NCI-H69 (cell line): ENCODE measurements at regions not wholly inside any gene's neighbourhood (a gene's known extent, or its start where the extent isn't known, plus 50 kb on each side); places are given as distances from the start of the nearest gene placed in this dataset.
"Not testable (repeated sequence)": the region's sequence is repeated elsewhere in the genome, so short reads cannot be mapped to it uniquely, and the experiment has no call there.

Source experiments
- DNase-seq: peaks from one replicate; lab custom pipeline; 2025; lab: John Stamatoyannopoulos, UW

- DNase-seq = no peak
These were observed 197.6 kb downstream of the LAT start for GRCh38 chr16:29182501-29182900.

- not testable (repeated sequence) for DNase-seq
These were observed 197.1 kb downstream of the LAT start for GRCh38 chr16:29181921-29182411.

DNA sequence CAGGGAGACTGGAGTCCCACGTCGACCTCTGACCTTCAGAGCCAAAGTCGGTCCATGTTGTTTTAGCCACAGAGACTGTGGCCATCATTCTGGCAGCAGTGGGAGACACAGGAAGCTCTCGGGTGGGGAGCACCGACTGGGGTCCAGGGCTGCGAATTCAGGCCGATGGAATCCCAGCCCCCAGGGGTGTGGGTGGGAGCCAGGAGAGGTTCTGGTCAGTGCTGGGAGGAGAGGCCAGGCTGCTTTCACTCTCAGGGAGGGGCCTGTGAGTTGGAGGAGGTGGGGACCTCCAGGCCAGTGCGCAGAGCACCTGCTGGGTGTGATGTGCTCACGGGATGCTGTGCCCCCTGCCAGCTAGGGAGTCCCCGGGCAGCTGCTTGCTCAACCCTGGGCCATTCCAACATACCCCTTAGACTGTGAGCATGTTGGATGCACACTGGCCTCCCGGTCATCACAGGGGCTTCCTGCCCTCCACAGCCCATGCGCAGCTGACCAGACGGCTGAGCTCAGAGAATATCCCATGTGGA is 196.5 kb downstream of the LAT start:
- DNase-seq = not testable (repeated sequence)

DNA sequence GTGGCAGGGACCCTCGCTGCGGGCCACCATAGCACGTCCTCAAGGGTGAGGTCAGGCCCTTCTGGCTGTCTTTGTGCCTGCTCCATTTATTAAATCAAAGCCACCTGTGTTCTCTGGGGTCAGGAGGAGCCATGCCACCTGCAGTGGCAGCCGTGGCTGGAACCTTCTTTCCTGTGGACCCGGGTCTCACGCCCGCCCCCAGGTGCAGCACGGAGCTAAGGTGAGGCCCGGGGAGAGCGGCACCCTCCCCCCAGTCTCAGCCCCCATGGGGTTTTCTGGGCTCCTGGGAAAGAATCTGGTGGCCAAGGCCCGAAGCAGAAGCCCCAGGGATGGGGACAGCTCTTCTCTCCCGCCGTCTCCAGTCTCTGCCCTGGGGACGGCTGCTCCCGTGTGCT is 195.4 kb downstream of the LAT start:
- DNase-seq = not testable (repeated sequence)

DNA sequence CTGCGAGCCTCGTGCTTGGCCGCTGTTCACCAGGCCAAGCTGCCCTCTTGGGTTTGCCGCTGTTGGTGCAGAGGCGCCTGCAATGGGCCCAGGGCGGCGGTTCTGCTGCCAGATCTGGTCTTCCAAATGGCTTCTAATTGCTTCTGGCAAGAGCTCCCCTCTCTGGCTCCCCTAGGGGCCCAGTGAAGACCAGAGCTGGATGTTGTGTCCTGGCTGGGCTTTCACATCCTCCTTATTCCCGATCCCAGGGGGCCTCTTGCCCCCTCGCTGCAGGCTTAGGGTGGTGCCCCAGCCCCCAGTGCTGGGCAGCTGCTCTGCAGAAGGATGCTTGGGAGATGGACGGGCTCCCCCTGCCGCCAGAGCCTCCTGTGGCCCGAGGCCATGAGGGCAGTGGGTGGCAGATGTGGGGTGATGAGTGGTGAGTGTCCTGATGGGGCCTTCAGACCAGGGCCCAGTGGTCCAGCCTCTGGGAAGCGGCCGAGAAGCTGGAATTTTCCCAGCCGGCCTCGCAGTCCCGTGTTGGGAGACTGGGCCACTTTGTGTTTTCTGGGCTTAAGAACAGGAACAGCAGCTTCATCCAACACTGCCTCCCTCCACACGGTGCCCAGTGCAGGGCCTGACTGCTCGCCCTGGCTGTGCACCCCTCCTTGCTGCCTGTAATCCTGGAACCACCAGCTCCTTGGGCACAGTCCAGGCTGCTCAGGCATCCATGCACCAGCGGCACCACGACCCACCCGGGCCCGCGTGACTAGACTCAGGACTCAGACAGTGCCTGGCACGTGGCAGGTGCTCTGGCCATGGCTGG is 194.8 kb downstream of the LAT start:
- DNase-seq = not testable (repeated sequence)

- DNase-seq = not testable (repeated sequence)
These were observed 193.3 kb downstream of the LAT start for GRCh38 chr16:29177888-29178726.

DNA sequence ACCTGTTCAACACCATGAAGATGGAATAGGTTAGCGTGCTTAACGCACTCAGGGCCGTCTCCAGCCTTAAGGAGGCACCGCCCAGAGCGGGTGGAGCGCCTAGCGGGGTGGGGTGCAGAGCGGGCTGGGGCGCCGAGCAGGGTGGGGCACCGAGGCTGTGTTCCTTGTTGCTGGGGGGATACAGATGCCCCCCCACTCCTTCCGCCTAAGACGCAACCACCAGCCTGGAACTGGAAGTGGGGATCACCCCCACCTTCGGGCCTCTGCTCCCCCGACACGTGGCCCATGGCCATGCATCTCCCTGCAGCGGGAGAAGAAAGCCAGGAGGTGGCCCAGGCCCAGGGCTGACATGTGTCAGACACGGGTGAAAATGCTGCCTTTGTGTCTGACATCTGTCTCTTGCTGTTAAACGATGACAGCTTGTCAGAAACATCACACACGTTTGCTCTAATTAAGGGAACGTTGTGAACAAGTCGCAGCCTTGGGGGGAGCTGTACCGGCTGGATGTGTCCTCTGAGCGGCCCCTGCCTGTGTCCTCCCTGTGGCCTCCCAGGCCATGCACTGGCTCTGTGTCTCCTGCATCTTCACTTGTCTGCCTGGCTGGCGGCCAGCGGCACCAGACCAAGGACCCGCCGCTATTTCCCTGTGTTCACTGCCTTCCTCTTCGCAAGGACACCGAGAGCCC is 192.5 kb downstream of the LAT start:
- not testable (repeated sequence) for DNase-seq

- not testable (repeated sequence) for DNase-seq
These were observed 192.0 kb downstream of the LAT start for GRCh38 chr16:29176822-29177202.

- DNase-seq = not testable (repeated sequence)
These were observed 191.3 kb downstream of the LAT start for GRCh38 chr16:29176154-29176470.

- not testable (repeated sequence) for DNase-seq
These were observed 190.7 kb downstream of the LAT start for GRCh38 chr16:29175411-29176153.

GRCh38 chr16:29173371-29174305 is 188.8 kb downstream of the LAT start:
- not testable (repeated sequence) for DNase-seq

DNA sequence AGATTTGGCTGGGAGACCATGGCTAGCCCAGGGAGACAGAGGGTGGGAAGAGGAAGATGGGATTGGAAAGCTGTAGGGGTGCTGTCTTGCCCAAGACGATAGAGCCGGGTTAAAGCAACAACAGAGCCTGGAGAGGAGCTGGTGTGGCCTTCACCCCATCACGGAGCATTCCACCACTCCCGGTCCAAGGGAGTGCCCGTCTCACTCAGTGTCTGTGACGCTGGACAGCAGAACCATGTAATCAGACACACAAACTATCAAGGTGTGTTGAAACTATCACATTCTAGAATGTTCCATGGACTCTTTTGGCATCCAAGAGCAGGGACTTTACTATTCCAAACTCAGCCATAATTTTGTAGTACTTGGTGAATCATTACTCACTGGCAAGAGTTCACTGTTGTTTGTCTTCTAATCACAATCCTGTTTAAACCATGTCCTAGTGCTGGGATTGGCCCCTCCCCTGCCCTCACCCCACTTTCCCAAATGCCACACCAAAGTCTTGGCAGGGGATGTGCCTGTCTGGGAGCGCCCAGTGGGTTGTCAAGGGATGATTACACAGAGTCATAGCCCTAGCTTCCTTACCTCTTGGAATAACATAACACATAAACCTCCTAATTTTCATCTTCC is 187.4 kb downstream of the LAT start:
- DNase-seq = not testable (repeated sequence)

GRCh38 chr16:29171296-29171695 is 186.4 kb downstream of the LAT start:
- not testable (repeated sequence) for DNase-seq

DNA sequence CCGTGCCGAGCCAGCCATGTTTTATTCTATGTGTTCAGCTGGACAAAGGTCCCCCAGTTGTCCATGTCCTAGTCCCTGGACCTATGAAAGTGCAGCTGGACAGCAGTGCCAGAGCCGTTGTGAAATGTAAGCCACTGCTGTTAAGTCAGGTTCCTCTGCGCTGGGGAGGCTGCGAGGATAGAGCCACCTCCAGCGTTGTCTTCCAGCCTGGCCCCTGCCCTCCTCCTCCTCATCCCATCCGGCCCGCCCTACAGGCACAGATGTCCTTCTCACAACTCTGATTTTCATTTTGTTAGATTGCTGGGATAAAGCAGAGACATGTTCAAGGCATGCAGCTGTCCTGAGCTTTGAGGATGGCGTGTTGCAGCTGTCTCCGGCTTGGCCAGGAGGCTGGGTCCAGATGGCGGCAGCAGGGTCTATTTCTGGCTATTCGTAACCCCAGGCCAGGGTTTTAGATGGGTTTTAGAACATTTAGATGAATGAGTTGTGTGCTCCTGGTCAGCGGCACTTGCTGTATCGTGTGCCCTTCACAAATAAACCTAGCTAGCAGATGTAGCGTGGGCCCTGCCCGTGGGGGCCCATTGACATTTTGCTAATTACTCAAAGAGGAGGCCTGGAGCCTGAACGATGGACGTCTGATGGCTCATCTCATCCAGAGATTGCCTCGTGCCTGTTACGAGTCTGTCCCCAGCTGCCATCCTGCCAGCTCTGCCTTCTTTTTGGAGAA is 185.7 kb downstream of the LAT start:
- DNase-seq = not testable (repeated sequence)

DNA sequence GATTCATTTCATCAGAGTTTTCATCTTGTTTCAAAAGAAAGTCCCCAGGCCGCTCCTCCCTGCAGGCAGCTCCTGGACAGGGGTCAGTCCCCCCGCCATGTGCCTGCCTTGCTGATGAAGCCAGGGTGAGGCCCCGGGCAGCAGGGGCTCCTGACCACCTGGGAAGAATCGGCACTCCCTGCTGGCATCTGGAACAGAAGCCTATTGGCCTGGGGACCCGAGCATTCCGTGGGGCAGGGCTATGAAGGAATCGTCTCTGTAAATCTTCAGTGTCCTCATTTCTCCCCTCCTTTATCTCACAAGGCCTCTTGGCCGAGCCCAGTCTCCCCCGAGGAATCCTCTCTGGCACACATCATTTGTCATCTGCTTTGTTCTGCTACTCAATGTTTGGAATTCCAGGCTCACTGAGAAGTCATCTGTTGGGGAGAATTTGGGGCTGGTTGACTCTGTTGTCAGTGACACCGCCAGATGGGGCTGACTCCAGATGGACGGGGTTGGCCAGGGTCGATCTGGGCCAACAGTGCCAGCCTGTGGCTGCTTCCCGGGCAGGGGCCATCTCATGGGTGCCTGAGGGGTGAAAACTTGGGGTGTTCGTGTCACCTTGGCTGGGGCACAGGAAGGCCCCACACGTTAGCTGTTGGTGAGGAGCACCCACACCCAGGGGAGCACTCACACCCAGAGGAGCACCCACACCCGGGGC is 184.6 kb downstream of the LAT start:
- not testable (repeated sequence) for DNase-seq

DNA sequence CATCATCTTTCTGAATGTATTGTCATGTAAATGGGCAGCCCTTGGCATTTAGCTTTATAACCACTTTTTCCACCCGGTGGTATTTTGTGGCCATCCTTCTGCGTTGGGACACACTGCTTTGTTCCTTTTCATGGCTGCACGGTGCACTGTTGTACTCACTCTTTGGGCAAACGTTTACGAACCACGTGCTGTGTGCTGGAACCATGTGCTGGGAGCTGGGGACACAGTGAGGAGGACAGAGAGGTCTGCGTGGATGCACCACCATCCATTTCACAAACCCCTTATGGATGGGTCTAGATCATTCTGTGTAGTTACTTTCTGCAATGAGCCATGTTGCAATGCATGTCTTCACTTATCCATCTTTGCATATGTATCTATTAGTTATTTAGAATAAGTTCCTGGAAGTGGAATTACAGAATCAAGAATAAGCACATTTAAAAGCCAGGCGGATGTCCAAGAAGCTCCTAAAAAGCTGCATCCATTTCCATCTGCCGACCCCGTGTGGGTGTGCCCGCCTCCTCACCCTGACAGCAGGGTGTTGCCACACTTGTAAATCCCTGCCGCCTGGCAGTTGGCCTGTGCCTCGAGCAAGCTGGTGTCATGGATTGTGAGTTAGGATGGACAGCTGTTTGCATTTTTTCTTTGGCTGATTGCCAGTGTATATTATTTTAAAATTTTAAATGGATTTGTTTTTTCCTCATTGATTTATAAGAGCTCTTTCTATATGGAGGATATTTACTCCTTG is 183.8 kb downstream of the LAT start:
- peak; percentile 4 for DNase-seq

GRCh38 chr16:29164442-29165089 is 179.7 kb downstream of the LAT start:
- DNase-seq = not testable (repeated sequence)
